Epithelial cell of prostate (primary cell): ENCODE measurements at regions not wholly inside any gene's neighbourhood (a gene's known extent, or its start where the extent isn't known, plus 50 kb on each side); places are given as distances from the start of the nearest gene placed in this dataset.

ENCODE experiments used
- DNase-seq: peaks from one replicate; pipeline ENCODE4 v3.0.0-alpha.2; 2011; ENCODE audit warnings: low read depth, low spot score
- H3K27ac ChIP-seq: fragments of 450-650 bp; 2 replicates; pipeline ENCODE4 v1.5.1; 2017; ENCODE audit warnings: mild to moderate bottlenecking

GRCh38 chr3:5068531-5069050 is 53.5 kb upstream of the ARL8B start:
- no peak for DNase-seq
- H3K27ac ChIP-seq: no peak overlapping the region

GRCh38 chr3:5069627-5070026 is 52.5 kb upstream of the ARL8B start:
- no peak for DNase-seq
- H3K27ac ChIP-seq: no peak overlapping the region

GRCh38 chr3:5071061-5071460 is 51.0 kb upstream of the ARL8B start:
- H3K27ac ChIP-seq: no peak overlapping the region
- no peak for DNase-seq

- no peak overlapping the region for H3K27ac ChIP-seq
- peak; percentile 62 for DNase-seq
These were observed 49.8 kb upstream of the ARL8B start for GRCh38 chr3:5072100-5072816.
